ENCODE measurements at regions not wholly inside any gene's neighbourhood (a gene's known extent, or its start where the extent isn't known, plus 50 kb on each side); places are given as distances from the start of the nearest gene placed in this dataset.

- TF ChIP-seq CTCF (IDR thresholded peaks at IDR 0.05; ENCODE audit: poor library complexity, severe bottlenecking): no peak
- H3K4me3 ChIP-seq (ENCODE audit: severe bottlenecking): no peak overlapping the region
Observed at GRCh38 chrX:67780694-67781109, 236.9 kb downstream of the AR start.

GRCh38 chrX:67781132-67781531, 237.3 kb downstream of the AR start:
- ATAC-seq (ENCODE audit: low read depth) (no peak), DNase-seq (ENCODE audit: low spot score) (no peak)
- Histone ChIP-seq H3K9me3 (ENCODE audit: severe bottlenecking) (no peaks in the 10 kb centered on the region), H3K36me3 (ENCODE audit: low read depth) (no peaks in the 10 kb centered on the region), H3K4me1 (ENCODE audit: insufficient read depth, poor library complexity, severe bottlenecking) (no peaks in the 10 kb centered on the region), H3K27me3 (ENCODE audit: insufficient read depth, poor library complexity, severe bottlenecking) (no peaks in the 10 kb centered on the region), H3K4me3 (ENCODE audit: severe bottlenecking) (no peak overlapping the region), H3K27ac (ENCODE audit: poor library complexity, severe bottlenecking) (peak overlapping the region; percentile 35)
- no peak for TF ChIP-seq CTCF (IDR thresholded peaks at IDR 0.05; ENCODE audit: poor library complexity, severe bottlenecking)

More at GRCh38 chrX:67780694-67781109, 236.9 kb downstream of the AR start:
- Histone ChIP-seq H3K9me3 (ENCODE audit: severe bottlenecking) (no peaks in the 10 kb centered on the region), H3K27me3 (ENCODE audit: insufficient read depth, poor library complexity, severe bottlenecking) (no peaks in the 10 kb centered on the region), H3K36me3 (ENCODE audit: low read depth) (no peaks in the 10 kb centered on the region), H3K27ac (ENCODE audit: poor library complexity, severe bottlenecking) (peak overlapping the region; percentile 35), H3K4me1 (ENCODE audit: insufficient read depth, poor library complexity, severe bottlenecking) (no peaks in the 10 kb centered on the region)
- DNase-seq (ENCODE audit: low spot score): peak; percentile 40
- ATAC-seq (ENCODE audit: low read depth): peak; percentile 94

- ATAC-seq (ENCODE audit: low read depth) (no peak), DNase-seq (ENCODE audit: low spot score) (no peak)
- no peak for TF ChIP-seq CTCF (IDR thresholded peaks at IDR 0.05; ENCODE audit: poor library complexity, severe bottlenecking)
- Histone ChIP-seq H3K9me3 (ENCODE audit: severe bottlenecking) (no peaks in the 10 kb centered on the region), H3K27me3 (ENCODE audit: insufficient read depth, poor library complexity, severe bottlenecking) (no peaks in the 10 kb centered on the region), H3K36me3 (ENCODE audit: low read depth) (no peaks in the 10 kb centered on the region), H3K27ac (ENCODE audit: poor library complexity, severe bottlenecking) (no peak overlapping the region), H3K4me1 (ENCODE audit: insufficient read depth, poor library complexity, severe bottlenecking) (no peaks in the 10 kb centered on the region), H3K4me3 (ENCODE audit: severe bottlenecking) (no peak overlapping the region)
Observed at GRCh38 chrX:67784712-67785111, 240.9 kb downstream of the AR start.

- no peaks in the 10 kb centered on the region for H3K27me3 ChIP-seq (ENCODE audit: insufficient read depth, poor library complexity, severe bottlenecking)
- TF ChIP-seq CTCF (IDR thresholded peaks at IDR 0.05; ENCODE audit: poor library complexity, severe bottlenecking): no peak
- H3K4me1 ChIP-seq (ENCODE audit: insufficient read depth, poor library complexity, severe bottlenecking): no peaks in the 10 kb centered on the region
- no peaks in the 10 kb centered on the region for H3K36me3 ChIP-seq (ENCODE audit: low read depth)
- no peak overlapping the region for H3K27ac ChIP-seq (ENCODE audit: poor library complexity, severe bottlenecking)
- H3K4me3 ChIP-seq (ENCODE audit: severe bottlenecking): no peak overlapping the region
- no peaks in the 10 kb centered on the region for H3K9me3 ChIP-seq (ENCODE audit: severe bottlenecking)
- no peak for ATAC-seq (ENCODE audit: low read depth)
- DNase-seq (ENCODE audit: low spot score): no peak
Observed at GRCh38 chrX:67787196-67787595, 243.4 kb downstream of the AR start.

GRCh38 chrX:67789536-67789935, 245.7 kb downstream of the AR start:
- TF ChIP-seq CTCF (IDR thresholded peaks at IDR 0.05; ENCODE audit: poor library complexity, severe bottlenecking): no peak

More at GRCh38 chrX:67789536-67789935, 245.7 kb downstream of the AR start:
- no peaks in the 10 kb centered on the region for H3K36me3 ChIP-seq (ENCODE audit: low read depth)
- ATAC-seq (ENCODE audit: low read depth): no peak
- H3K4me1 ChIP-seq (ENCODE audit: insufficient read depth, poor library complexity, severe bottlenecking): no peaks in the 10 kb centered on the region
- no peaks in the 10 kb centered on the region for H3K9me3 ChIP-seq (ENCODE audit: severe bottlenecking)
- no peaks in the 10 kb centered on the region for H3K27me3 ChIP-seq (ENCODE audit: insufficient read depth, poor library complexity, severe bottlenecking)
- DNase-seq (ENCODE audit: low spot score): no peak
- no peak overlapping the region for H3K4me3 ChIP-seq (ENCODE audit: severe bottlenecking)
- no peak overlapping the region for H3K27ac ChIP-seq (ENCODE audit: poor library complexity, severe bottlenecking)

Data from RWPE2 (cell line).